ENCODE measurements at regions not wholly inside any gene's neighbourhood (a gene's known extent, or its start where the extent isn't known, plus 50 kb on each side); places are given as distances from the start of the nearest gene placed in this dataset.
"Not testable (repeated sequence)": the region's sequence is repeated elsewhere in the genome, so short reads cannot be mapped to it uniquely, and the experiment has no call there.

DNA sequence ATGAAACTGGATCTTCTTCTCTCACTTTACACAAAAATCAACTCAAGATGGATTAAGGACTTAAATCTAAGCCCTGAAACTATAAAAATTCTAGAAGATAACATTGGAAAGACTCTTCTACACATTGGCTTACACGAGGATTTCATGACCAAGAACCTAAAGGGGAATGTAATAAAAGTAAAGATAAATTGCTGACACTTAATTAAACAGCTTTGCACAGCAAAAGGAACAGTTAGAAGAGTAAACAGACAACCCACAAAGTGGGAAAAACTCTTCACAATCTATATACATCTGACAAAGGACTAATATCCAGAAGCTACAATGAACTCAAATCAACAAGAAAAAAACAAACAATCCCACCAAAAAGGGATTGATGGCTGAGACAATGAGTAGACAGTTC, 74.4 kb downstream of the BLTP3B start:
- TF ChIP-seq EP300 (IDR thresholded peaks at IDR 0.05): no peak
- no peak for TF ChIP-seq POLR2A (IDR thresholded peaks at IDR 0.05)
- TF ChIP-seq, protein P1, sequence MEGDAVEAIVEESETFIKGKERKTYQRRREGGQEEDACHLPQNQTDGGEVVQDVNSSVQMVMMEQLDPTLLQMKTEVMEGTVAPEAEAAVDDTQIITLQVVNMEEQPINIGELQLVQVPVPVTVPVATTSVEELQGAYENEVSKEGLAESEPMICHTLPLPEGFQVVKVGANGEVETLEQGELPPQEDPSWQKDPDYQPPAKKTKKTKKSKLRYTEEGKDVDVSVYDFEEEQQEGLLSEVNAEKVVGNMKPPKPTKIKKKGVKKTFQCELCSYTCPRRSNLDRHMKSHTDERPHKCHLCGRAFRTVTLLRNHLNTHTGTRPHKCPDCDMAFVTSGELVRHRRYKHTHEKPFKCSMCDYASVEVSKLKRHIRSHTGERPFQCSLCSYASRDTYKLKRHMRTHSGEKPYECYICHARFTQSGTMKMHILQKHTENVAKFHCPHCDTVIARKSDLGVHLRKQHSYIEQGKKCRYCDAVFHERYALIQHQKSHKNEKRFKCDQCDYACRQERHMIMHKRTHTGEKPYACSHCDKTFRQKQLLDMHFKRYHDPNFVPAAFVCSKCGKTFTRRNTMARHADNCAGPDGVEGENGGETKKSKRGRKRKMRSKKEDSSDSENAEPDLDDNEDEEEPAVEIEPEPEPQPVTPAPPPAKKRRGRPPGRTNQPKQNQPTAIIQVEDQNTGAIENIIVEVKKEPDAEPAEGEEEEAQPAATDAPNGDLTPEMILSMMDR (IDR thresholded peaks at IDR 0.05): no peak
- no peak for TF ChIP-seq POLR2AphosphoS5 (IDR thresholded peaks at IDR 0.05)
- Histone ChIP-seq H3K4me3 (no peak overlapping the region), H3K27ac (no peak overlapping the region), H3K9me3 (peaks cover 0 to 14% (median 0%) of the 10 kb centered on the region in 3 donors), H3K4me1 (no peaks in the 10 kb centered on the region), H3K36me3 (peaks cover 0 to 87% of the 10 kb centered on the region in 2 donors), H3K27me3 (no peaks in the 10 kb centered on the region)
- WGBS, 2 donors (ENCODE audit: low coverage in 1 of 2): 100% methylated on average over 1 of the region's 1 CpG
- ATAC-seq: no peak

- Histone ChIP-seq H3K27me3 (no peaks in the 10 kb centered on the region), H3K27ac (no peak overlapping the region), H3K36me3 (peaks cover 0 to 79% of the 10 kb centered on the region in 2 donors), H3K4me3 (no peak overlapping the region), H3K4me1 (no peaks in the 10 kb centered on the region), H3K9me3 (peaks cover 0 to 6% (median 0%) of the 10 kb centered on the region in 3 donors)
- no peak for TF ChIP-seq POLR2AphosphoS5 (IDR thresholded peaks at IDR 0.05)
- TF ChIP-seq, protein P1 (IDR thresholded peaks at IDR 0.05): no peak
- WGBS, 2 donors (ENCODE audit: low coverage in 1 of 2): 76 to 78% methylated on average over 3 of the region's 3 CpGs
- no peak for ATAC-seq
These were observed 77.1 kb upstream of the ANKS1B start for GRCh38 chr12:100061814-100062213.

- no peak overlapping the region for H3K27ac ChIP-seq
- no peaks in the 10 kb centered on the region for H3K4me1 ChIP-seq
- TF ChIP-seq POLR2A (IDR thresholded peaks at IDR 0.05) (no peak), EP300 (IDR thresholded peaks at IDR 0.05) (no peak), POLR2AphosphoS5 (IDR thresholded peaks at IDR 0.05) (peak; percentile 20)
- TF ChIP-seq, protein P1 (IDR thresholded peaks at IDR 0.05): peak in 1 of 4 experiments; percentile 9
- no peaks in the 10 kb centered on the region for H3K27me3 ChIP-seq
- H3K9me3 ChIP-seq: no peaks in the 10 kb centered on the region
- H3K36me3 ChIP-seq: peaks cover 0 to 75% of the 10 kb centered on the region in 2 donors
- ATAC-seq: no peak
- WGBS, 2 donors (ENCODE audit: low coverage in 1 of 2): 61 to 67% methylated on average over 3 of the region's 3 CpGs
- H3K4me3 ChIP-seq: no peak overlapping the region
These were observed 73.8 kb upstream of the ANKS1B start for GRCh38 chr12:100058482-100059029.

DNA sequence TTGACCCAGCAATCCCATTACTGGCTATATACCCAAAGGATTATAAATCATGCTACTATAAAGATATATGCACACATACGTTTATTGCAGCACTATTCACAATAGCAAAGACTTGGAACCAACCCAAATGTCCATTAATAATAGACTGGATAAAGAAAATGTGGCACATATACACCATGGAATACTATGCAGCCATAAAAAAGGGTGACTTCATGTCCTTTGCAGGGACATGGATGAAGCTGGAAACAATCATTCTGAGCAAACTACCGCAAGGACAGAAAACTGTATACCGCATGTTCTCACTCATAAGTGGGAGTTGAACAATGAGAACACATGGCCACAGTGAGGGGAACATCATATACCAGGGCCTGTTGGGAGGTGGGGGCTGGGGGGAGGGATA, 61.5 kb upstream of the ANKS1B start:
- H3K4me3 ChIP-seq, H3K4me1 ChIP-seq, H3K27ac ChIP-seq, H3K9me3 ChIP-seq, ATAC-seq, H3K27me3 ChIP-seq: not testable (repeated sequence)
- peaks cover 0 to 79% of the 10 kb centered on the region in 2 donors for H3K36me3 ChIP-seq
- WGBS, 2 donors (ENCODE audit: low coverage in 1 of 2): 90 to 95% methylated on average over 2 to 3 of the region's 3 CpGs

GRCh38 chr12:100044266-100044665, 59.5 kb upstream of the ANKS1B start:
- no peaks in the 10 kb centered on the region for H3K27me3 ChIP-seq
- H3K27ac ChIP-seq: no peak overlapping the region
- ATAC-seq: no peak
- no peak overlapping the region for H3K4me3 ChIP-seq
- H3K9me3 ChIP-seq: no peaks in the 10 kb centered on the region
- TF ChIP-seq POLR2A (IDR thresholded peaks at IDR 0.05) (no peak), POLR2AphosphoS5 (IDR thresholded peaks at IDR 0.05) (no peak), EP300 (IDR thresholded peaks at IDR 0.05) (no peak)
- TF ChIP-seq, protein P1 (IDR thresholded peaks at IDR 0.05): no peak
- H3K36me3 ChIP-seq: peaks cover 0 to 68% of the 10 kb centered on the region in 2 donors
- H3K4me1 ChIP-seq: no peaks in the 10 kb centered on the region
- WGBS, 2 donors (ENCODE audit: low coverage in 1 of 2): 91 to 93% methylated on average over 3 of the region's 3 CpGs
